ENCODE measurements at regions not wholly inside any gene's neighbourhood (a gene's known extent, or its start where the extent isn't known, plus 50 kb on each side); places are given as distances from the start of the nearest gene placed in this dataset.

DNA sequence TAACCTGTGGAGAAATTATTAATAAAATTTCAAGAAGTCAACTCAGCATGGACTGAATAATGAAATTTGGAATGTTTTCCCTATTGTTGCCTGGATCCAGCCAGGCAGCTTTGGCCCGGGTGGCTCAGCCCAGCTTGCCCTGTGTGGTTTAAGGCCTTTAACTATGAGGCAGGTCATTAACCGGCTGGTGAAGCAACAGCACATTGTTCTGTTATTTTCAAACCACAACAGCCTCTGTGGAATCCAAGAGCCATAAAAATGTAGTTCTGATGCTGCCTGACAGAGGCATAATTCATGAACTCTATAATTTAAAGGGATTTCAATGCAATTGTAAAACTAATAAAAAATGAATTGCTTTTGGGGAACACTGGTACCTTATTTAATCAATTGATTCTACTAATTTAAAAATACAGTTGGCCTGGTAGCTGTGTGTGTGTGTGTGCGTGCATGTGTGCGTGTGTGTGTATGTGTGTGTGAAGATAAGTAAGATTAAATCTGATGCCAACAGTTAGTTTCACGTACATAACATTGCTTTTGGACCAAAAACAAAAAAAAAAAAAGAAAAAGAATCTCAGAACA, 117.7 kb downstream of the RPS12 start:
- CTCF ChIA-PET, result no interaction called here

DNA sequence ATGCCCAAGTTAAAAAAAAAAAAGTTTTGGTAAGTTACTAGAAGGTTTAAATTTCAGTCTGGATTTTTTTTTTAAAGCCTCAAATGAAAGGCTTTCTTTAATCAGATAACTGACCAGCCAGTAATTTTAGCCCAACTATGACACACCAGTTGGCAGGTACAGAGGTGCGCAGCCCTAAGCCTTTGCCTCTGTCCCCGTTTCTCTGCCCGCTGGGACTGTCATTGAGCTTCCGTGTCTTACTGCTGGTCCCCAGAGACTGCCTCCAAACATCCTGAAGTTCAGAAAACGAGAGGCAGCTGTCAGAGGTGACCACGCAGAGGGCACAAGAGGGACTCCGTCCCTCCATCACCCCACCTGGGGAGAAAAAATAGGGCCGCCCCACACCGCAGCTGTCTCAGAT, 118.2 kb downstream of the RPS12 start:
- TF ChIP-seq, protein P1, sequence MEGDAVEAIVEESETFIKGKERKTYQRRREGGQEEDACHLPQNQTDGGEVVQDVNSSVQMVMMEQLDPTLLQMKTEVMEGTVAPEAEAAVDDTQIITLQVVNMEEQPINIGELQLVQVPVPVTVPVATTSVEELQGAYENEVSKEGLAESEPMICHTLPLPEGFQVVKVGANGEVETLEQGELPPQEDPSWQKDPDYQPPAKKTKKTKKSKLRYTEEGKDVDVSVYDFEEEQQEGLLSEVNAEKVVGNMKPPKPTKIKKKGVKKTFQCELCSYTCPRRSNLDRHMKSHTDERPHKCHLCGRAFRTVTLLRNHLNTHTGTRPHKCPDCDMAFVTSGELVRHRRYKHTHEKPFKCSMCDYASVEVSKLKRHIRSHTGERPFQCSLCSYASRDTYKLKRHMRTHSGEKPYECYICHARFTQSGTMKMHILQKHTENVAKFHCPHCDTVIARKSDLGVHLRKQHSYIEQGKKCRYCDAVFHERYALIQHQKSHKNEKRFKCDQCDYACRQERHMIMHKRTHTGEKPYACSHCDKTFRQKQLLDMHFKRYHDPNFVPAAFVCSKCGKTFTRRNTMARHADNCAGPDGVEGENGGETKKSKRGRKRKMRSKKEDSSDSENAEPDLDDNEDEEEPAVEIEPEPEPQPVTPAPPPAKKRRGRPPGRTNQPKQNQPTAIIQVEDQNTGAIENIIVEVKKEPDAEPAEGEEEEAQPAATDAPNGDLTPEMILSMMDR (IDR thresholded peaks at IDR 0.05; ENCODE audit: control extremely low read depth, extremely low read depth, low read depth, missing control alignments), result no peak
- CTCF ChIA-PET, result no interaction called here
- no peak for DNase-seq (ENCODE audit: extremely low spot score)
- POLR2A ChIA-PET, result no interaction called here

More for the DNA sequence above, 117.7 kb downstream of the RPS12 start:
- POLR2A ChIA-PET, result no interaction called here
- TF ChIP-seq, protein P1 (IDR thresholded peaks at IDR 0.05; ENCODE audit: control extremely low read depth, extremely low read depth, low read depth, missing control alignments), result no peak
- DNase-seq (ENCODE audit: extremely low spot score), result no peak

DNA sequence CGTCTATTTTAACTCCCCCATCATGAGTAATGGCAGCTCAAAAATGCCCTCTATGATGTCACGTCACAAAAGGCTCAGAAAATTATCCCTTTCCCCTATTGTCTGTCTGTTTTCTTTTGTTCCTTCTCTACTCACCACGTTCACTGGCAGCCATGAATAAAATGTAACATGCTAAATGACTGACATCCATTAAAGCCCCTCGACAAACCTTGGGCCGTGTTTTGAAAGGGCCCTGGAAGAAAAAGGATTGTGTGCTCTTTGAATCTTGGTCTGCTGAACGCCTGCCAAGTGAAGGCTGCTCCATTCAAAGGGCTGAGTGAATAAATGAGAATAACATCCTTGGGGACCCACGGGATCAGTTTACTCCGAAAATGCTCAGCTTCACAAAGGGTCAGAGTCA, 118.7 kb downstream of the RPS12 start:
- TF ChIP-seq, protein P1 (IDR thresholded peaks at IDR 0.05; ENCODE audit: control extremely low read depth, extremely low read depth, low read depth, missing control alignments), result no peak
- POLR2A ChIA-PET, result no interaction called here

DNA sequence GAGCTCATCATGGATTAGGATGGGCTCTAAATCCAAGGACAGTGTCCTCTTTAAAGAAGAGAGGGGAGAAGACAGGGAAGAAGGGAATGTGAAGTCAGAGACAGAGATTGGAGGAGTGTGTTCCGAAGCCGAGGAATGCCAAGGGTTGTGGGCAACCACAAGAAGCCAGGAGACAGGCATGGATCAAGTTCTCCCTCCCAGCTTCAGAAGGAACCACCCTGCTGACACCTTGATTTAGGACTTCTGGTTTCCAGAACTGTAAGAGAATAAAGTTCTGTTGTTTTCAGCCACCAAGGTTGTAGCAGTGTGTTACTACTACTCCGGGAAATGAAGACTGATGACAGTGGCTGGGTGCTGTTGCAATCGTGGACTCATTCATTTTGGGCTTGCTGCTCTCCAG, 120.1 kb downstream of the RPS12 start:
- CTCF ChIA-PET, result interaction anchor here (1.4 kb wide), 1 partner anchor 9 kb away, joined by 4 read pairs; no protein-coding TSS in a partner anchor
- POLR2A ChIA-PET, result no interaction called here
- TF ChIP-seq, protein P1 (IDR thresholded peaks at IDR 0.05; ENCODE audit: control extremely low read depth, extremely low read depth, low read depth, missing control alignments), result no peak
- DNase-seq (ENCODE audit: extremely low spot score), result no peak

More for the DNA sequence above, 118.7 kb downstream of the RPS12 start:
- no peak for DNase-seq (ENCODE audit: extremely low spot score)
- CTCF ChIA-PET, result interaction anchor here (1.4 kb wide), 1 partner anchor 10 kb away, joined by 4 read pairs; no protein-coding TSS in a partner anchor

DNA sequence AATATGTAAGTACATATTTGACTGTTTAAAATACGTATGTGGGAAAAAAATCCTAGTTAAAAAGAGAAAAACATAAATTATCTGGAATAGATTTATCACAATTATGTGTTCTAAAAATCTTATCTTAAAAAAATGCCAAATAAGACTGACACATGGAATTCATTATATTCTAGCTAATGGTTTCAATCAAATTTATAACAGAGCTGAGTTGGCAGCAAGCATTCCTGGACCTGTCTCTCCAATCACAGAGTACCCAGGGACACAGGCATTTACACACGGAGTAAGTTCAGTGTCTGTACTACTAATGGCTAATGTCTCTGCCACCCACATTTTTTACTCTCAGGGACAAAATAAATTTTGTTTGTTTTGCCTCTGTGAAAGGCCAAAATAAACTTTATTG, 122.3 kb downstream of the RPS12 start:
- POLR2A ChIA-PET, result no interaction called here
- CTCF ChIA-PET, result no interaction called here
- no peak for DNase-seq (ENCODE audit: extremely low spot score)
- TF ChIP-seq, protein P1 (IDR thresholded peaks at IDR 0.05; ENCODE audit: control extremely low read depth, extremely low read depth, low read depth, missing control alignments), result no peak

DNA sequence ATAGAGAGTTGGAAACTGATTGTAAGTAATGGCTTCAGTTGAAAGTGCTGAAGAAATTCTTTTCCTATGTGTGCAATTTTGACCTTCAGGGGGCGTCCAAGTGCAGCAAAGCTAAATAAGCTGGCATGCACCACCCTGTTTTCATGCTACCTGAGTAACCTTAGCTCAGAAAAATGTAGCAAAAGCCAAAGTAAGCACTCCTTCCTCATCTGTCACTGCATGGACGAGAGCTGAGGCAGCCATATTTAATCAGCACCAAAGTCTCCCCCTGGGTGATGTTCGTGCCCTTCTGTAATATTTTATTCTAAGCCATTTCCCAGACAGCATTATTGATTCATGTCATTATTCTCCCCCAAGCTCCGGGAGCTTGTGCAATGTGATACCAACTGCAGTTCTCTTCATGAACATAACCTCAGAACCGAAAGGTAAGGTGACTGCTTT, 123.1 kb downstream of the RPS12 start:
- TF ChIP-seq, protein P1 (IDR thresholded peaks at IDR 0.05; ENCODE audit: control extremely low read depth, extremely low read depth, low read depth, missing control alignments), result peak; percentile 29
- ChIA-PET POLR2A (no interaction called here), CTCF (no interaction called here)
- peak; percentile 17 for DNase-seq (ENCODE audit: extremely low spot score)

All from GM10248 (cell line).